G401.6 (cell line): ENCODE measurements at regions not wholly inside any gene's neighbourhood (a gene's known extent, or its start where the extent isn't known, plus 50 kb on each side); places are given as distances from the start of the nearest gene placed in this dataset.
A peak's percentile ranks its signal among the peaks of the same experiment; 100 is the strongest.

Experiments used
- FAIRE-seq: peaks from 2 replicates; lab custom pipeline; 2012; peaks lifted over from hg19 to GRCh38; lab: Jason Lieb, UNC

DNA sequence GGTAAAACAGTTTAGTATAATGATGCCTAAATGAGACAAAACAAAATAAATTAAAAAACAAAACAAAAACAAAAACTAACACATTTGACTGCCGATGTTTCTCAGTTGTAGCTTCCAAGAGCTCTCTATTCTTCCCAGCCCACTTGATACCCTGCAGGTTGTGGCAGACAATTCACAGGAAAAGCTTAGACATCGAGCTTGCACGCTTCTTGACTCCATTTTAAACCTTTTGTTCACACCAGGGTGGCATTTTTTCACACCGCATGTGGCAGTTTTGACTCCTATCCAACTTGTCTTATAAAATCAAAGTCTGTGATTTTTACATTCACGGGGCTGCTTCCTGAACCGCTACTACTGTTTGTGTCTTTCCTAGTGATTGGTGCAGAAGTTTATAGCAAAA lies 575.9 kb downstream of the USP25 start:
- FAIRE-seq = peak; percentile 78

- no peak for FAIRE-seq
Measured at GRCh38 chr21:16307256-16307655, 577.5 kb downstream of the USP25 start.

GRCh38 chr21:16308269-16308668 lies 578.5 kb downstream of the USP25 start:
- peak; percentile 17 for FAIRE-seq

- FAIRE-seq = no peak
Measured at GRCh38 chr21:16309250-16309971, 579.6 kb downstream of the USP25 start.

DNA sequence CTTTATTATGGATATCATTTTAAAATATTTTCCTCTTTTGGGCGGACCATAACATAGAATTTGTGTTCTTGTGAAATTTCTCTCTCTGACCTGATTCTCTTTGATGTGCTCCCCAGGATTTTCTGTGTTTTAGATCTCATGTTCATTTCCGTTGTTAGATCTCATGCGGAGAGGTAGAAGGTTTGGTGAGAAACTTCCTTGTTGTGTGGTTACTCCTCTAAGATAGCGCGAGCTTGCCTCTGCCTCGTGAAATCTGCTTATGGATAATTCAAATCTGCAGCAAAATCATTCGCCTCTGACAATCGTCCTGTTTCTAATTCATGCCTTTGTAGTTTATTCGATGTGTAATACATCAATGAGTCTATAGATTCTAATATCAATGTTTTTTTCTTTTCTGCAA lies 580.4 kb downstream of the USP25 start:
- FAIRE-seq = no peak

- FAIRE-seq = no peak
Measured at GRCh38 chr21:16311229-16311628, 581.4 kb downstream of the USP25 start.

DNA sequence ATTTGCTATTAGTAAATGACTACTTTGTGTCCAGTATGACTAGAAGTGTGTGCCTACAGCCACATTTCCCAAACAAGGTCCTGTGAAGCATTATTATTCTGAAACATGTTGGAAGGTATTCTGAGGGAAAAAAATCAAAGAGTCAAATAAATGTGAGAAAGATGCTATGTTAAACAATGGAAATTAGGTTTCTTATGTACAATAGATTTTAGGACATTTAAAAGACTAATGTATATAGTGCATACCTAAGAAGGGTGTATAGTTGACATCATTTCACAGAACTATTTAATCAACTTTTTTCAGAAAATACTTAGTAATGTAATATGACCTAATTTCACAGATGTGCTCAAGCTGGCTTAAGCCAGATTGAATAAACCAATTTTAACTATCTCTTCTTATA lies 582.5 kb downstream of the USP25 start:
- peak; percentile 3 for FAIRE-seq

GRCh38 chr21:16315223-16315622 lies 585.4 kb downstream of the USP25 start:
- no peak for FAIRE-seq

GRCh38 chr21:16318651-16319300 lies 589.0 kb downstream of the USP25 start:
- no peak for FAIRE-seq

- no peak for FAIRE-seq
Measured at GRCh38 chr21:16320110-16320509, 590.3 kb downstream of the USP25 start.

GRCh38 chr21:16322454-16322853 lies 592.7 kb downstream of the USP25 start:
- FAIRE-seq = no peak

GRCh38 chr21:16323596-16323995 lies 593.8 kb downstream of the USP25 start:
- no peak for FAIRE-seq

- peak; percentile 94 for FAIRE-seq
Measured at GRCh38 chr21:16324630-16325029, 594.8 kb downstream of the USP25 start.

DNA sequence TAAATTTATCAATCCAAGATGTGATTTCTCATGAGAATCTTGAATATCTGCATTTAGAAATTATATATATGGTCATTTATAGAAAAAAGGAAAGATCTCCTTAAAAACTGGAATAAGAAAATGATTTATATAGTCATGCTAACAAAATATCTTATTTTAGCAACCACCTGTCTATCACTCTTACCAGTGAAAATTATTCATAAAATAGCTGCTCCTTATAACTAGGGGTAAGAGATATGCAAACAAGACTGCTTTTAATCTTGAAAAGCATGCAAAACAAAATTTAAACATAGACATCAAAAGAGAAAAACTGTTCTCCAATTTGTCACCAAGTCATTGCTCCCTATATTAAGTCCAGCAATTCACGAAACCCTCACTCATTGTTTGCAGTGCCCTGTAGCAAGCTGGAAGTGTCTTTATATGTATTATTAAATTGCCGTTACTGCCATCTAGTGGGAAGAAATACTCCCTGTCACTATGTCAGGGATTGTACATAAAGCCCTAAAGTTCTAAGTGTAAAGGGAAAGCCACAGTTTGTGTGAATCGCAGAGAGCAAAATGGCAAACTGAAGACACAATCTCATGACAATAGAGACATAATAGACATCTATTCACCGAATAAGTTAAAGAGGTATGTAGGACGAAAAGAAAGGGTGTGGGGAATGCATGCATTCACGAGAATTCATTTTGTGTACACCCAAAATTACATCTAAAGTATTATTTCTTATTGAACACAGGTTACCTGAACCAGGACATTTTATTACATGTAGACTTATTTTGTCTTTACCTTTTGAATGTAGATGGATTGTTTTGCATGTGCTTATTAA lies 600.5 kb downstream of the USP25 start:
- peak; percentile 98 for FAIRE-seq

- no peak for FAIRE-seq
Measured at GRCh38 chr21:16330908-16331268, 601.1 kb downstream of the USP25 start.

GRCh38 chr21:16337266-16337665 lies 607.5 kb downstream of the USP25 start:
- FAIRE-seq = no peak

- no peak for FAIRE-seq
Measured at GRCh38 chr21:16342932-16343331, 613.1 kb downstream of the USP25 start.

DNA sequence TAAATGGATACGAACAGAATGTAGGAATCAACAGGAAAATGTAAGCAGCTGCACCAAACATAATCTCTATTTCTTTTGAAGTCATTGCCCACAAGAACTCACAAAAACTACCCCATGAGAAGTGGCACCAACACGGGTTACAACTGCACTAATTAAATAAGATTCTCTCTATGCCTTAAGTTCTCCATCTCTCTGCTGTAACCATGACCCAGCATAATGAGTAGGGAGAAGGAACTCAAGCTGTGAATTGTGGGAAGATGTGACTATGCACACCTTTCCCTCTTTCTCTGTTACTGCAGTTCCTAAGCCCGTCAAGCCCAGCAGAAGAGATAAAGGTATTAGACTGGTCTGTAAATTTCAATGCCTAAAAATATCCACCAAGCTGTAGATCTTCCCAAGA lies 614.0 kb downstream of the USP25 start:
- no peak for FAIRE-seq

- FAIRE-seq = peak; percentile 45
Measured at GRCh38 chr21:16345757-16346156, 616.0 kb downstream of the USP25 start.

GRCh38 chr21:16347223-16347622 lies 617.4 kb downstream of the USP25 start:
- FAIRE-seq = no peak

- no peak for FAIRE-seq
Measured at GRCh38 chr21:16353764-16354163, 624.0 kb downstream of the USP25 start.

- no peak for FAIRE-seq
Measured at GRCh38 chr21:16357994-16358393, 628.2 kb downstream of the USP25 start.

DNA sequence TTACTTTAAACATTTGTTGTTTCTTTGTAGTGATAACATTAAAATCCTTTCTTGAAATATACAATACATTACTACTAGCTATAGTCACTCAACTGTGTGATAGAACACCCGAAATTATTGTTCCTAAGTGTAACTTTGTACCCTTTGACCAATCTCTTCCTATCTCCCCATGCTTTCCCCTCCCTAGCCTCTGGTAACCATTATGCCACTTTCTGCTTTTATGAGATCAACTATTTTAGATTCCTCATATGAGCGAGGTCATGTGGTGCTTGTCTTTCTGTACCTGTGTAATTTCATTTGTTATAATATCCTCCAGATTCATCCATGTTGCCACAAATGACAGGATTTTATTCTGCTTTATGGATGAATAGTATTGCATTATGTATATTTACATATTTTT lies 629.0 kb downstream of the USP25 start:
- FAIRE-seq = no peak
